OCI-LY1 (cell line): ENCODE measurements at regions not wholly inside any gene's neighbourhood (a gene's known extent, or its start where the extent isn't known, plus 50 kb on each side); places are given as distances from the start of the nearest gene placed in this dataset.

Experiments
- EZH2 ChIP-seq: fragments of 200-600 bp; sonication (generic), shearing (Covaris generic); IDR thresholded peaks from 2 replicates; pipeline ENCODE4 v1.8.0; 2017; ENCODE audit warnings: borderline replicate concordance, mixed run types, mild to moderate bottlenecking, antibody characterized with exemption, low read length, moderate library complexity, mixed read lengths
- TF ChIP-seq, protein P1 (sequence below): fragments of 200-600 bp; sonication (generic), shearing (Covaris generic); IDR thresholded peaks from 2 replicates; pipeline ENCODE4 v1.5.1; 2017; ENCODE audit warnings: mild to moderate bottlenecking, antibody characterized with exemption, low read length, moderate library complexity, mixed read lengths

DNA sequence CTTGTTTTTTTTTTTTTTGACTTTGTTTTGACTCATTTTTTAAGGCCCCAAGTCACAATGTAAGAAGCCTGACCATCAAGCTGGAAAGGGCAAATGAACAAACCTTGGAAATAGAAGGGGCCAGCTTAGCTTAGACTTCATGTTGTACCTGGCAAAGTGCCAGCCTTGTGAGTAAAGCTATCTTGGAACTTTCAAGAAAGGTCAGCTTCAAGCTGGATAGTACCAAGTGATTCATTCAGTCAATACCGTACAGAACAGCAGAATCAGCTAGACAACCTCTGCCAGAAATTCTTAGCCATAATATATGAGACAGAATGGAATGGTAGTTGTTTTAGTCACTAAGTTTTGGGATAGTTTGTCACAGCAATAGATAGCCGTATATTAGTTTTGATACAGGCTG lies 1492.2 kb upstream of the TENM3 start:
- TF ChIP-seq, protein P1, sequence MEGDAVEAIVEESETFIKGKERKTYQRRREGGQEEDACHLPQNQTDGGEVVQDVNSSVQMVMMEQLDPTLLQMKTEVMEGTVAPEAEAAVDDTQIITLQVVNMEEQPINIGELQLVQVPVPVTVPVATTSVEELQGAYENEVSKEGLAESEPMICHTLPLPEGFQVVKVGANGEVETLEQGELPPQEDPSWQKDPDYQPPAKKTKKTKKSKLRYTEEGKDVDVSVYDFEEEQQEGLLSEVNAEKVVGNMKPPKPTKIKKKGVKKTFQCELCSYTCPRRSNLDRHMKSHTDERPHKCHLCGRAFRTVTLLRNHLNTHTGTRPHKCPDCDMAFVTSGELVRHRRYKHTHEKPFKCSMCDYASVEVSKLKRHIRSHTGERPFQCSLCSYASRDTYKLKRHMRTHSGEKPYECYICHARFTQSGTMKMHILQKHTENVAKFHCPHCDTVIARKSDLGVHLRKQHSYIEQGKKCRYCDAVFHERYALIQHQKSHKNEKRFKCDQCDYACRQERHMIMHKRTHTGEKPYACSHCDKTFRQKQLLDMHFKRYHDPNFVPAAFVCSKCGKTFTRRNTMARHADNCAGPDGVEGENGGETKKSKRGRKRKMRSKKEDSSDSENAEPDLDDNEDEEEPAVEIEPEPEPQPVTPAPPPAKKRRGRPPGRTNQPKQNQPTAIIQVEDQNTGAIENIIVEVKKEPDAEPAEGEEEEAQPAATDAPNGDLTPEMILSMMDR: no peak
- no peak for TF ChIP-seq EZH2
